ENCODE measurements at regions not wholly inside any gene's neighbourhood (a gene's known extent, or its start where the extent isn't known, plus 50 kb on each side); places are given as distances from the start of the nearest gene placed in this dataset.

GRCh38 chr1:57530206-57530910 lies 106.5 kb upstream of the DAB1 start:
- Histone ChIP-seq H3K79me2 (ENCODE audit: control insufficient read depth, insufficient read depth, low read length) (no peaks in the 10 kb centered on the region), H3K36me3 (ENCODE audit: control insufficient read depth, insufficient read depth, low read length) (no peaks in the 10 kb centered on the region), H3K9ac (ENCODE audit: insufficient read depth, low read length) (no peak overlapping the region), H3K27me3 (ENCODE audit: control insufficient read depth, insufficient read depth, low read length) (no peaks in the 10 kb centered on the region), H3K9me3 (ENCODE audit: control insufficient read depth, insufficient read depth, low read depth, low read length) (no peaks in the 10 kb centered on the region), H3K4me3 (replicated peaks in 1 of 4; ENCODE audit: control extremely low read depth in 1 of 4, insufficient read depth in 1 of 4, low read depth in 3 of 4, low read length in 4 of 4) (no peak overlapping the region), H3K4me1 (ENCODE audit: control insufficient read depth, extremely low read depth, insufficient read depth, low read length) (no peaks in the 10 kb centered on the region), H4K20me1 (ENCODE audit: control insufficient read depth, extremely low read depth, insufficient read depth, low read length) (no peaks in the 10 kb centered on the region), H2AFZ (ENCODE audit: low read length) (no peak overlapping the region), H3K27ac (ENCODE audit: insufficient read depth, low read length) (no peak overlapping the region), H3K4me2 (ENCODE audit: extremely low read depth, insufficient read depth, low read length) (no peak overlapping the region)
- no peak for TF ChIP-seq CTCF (conservative IDR thresholded peaks at IDR 0.05 in 1 of 2, IDR thresholded peaks at IDR 0.05 in 1 of 2; ENCODE audit: low read depth in 1 of 2, low read length in 2 of 2)
- no peak for TF ChIP-seq EZH2 (IDR thresholded peaks at IDR 0.05; ENCODE audit: low read length, missing control alignments)
- DNase-seq (ENCODE audit: low read depth in 2 of 2), result no peak

GRCh38 chr1:57522575-57522974 lies 98.7 kb upstream of the DAB1 start:
- Histone ChIP-seq H4K20me1 (ENCODE audit: control insufficient read depth, extremely low read depth, insufficient read depth, low read length) (no peaks in the 10 kb centered on the region), H3K4me1 (ENCODE audit: control insufficient read depth, extremely low read depth, insufficient read depth, low read length) (no peaks in the 10 kb centered on the region), H3K4me2 (ENCODE audit: extremely low read depth, insufficient read depth, low read length) (no peak overlapping the region), H3K9ac (ENCODE audit: insufficient read depth, low read length) (no peak overlapping the region), H3K79me2 (ENCODE audit: control insufficient read depth, insufficient read depth, low read length) (no peaks in the 10 kb centered on the region), H2AFZ (ENCODE audit: low read length) (no peak overlapping the region), H3K9me3 (ENCODE audit: control insufficient read depth, insufficient read depth, low read depth, low read length) (no peaks in the 10 kb centered on the region), H3K27ac (ENCODE audit: insufficient read depth, low read length) (no peak overlapping the region), H3K27me3 (ENCODE audit: control insufficient read depth, insufficient read depth, low read length) (no peaks in the 10 kb centered on the region), H3K36me3 (ENCODE audit: control insufficient read depth, insufficient read depth, low read length) (no peaks in the 10 kb centered on the region), H3K4me3 (replicated peaks in 1 of 4; ENCODE audit: control extremely low read depth in 1 of 4, insufficient read depth in 1 of 4, low read depth in 3 of 4, low read length in 4 of 4) (no peak overlapping the region)
- TF ChIP-seq EZH2 (IDR thresholded peaks at IDR 0.05; ENCODE audit: low read length, missing control alignments), result no peak
- no peak for DNase-seq (ENCODE audit: low read depth in 2 of 2)

DNA sequence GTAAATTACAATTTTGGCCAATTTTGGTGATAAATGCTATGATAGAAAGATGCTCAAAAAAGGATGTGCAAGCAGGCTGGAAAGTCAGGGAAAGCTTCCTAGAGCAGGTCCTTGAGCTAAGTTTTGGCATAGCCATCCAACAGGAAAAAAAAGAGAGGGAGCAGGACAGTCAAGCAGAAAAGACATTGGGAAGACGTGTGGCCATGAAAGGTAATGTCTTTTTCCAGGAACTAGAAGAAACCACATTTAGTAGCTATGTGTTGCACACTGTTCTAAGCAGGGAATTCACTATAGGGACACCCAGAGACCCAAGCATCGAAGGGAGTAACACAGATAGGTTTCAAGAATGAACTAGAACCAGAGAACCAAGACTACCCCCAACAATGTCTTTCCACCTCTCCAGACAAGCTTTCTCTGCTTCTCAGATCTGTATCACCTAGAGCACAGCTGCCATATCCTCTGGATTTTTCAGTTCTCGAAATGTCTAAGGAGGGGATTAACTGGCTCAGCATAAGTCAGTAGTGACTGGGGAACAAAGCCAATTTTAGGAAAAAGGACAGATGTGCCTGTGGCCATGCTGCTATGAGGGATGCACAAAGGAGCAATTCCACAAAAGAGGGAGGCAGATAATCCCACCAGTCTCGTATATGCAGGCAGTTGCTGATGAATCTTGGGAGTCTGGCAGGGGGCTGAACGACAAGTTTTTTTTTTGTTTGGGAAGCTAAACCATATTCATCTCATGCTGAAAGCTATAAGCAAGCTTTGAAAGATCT lies 97.1 kb upstream of the DAB1 start:
- H4K20me1 ChIP-seq (ENCODE audit: control insufficient read depth, extremely low read depth, insufficient read depth, low read length), result no peaks in the 10 kb centered on the region
- no peak overlapping the region for H3K9ac ChIP-seq (ENCODE audit: insufficient read depth, low read length)
- no peak overlapping the region for H3K4me3 ChIP-seq (replicated peaks in 1 of 4; ENCODE audit: control extremely low read depth in 1 of 4, insufficient read depth in 1 of 4, low read depth in 3 of 4, low read length in 4 of 4)
- H3K4me1 ChIP-seq (ENCODE audit: control insufficient read depth, extremely low read depth, insufficient read depth, low read length), result no peaks in the 10 kb centered on the region
- no peaks in the 10 kb centered on the region for H3K9me3 ChIP-seq (ENCODE audit: control insufficient read depth, insufficient read depth, low read depth, low read length)
- no peaks in the 10 kb centered on the region for H3K27me3 ChIP-seq (ENCODE audit: control insufficient read depth, insufficient read depth, low read length)
- H2AFZ ChIP-seq (ENCODE audit: low read length), result no peak overlapping the region
- H3K36me3 ChIP-seq (ENCODE audit: control insufficient read depth, insufficient read depth, low read length), result no peaks in the 10 kb centered on the region
- TF ChIP-seq CTCF (conservative IDR thresholded peaks at IDR 0.05 in 1 of 2, IDR thresholded peaks at IDR 0.05 in 1 of 2; ENCODE audit: low read depth in 1 of 2, low read length in 2 of 2) (no peak), EZH2 (IDR thresholded peaks at IDR 0.05; ENCODE audit: low read length, missing control alignments) (no peak)
- H3K27ac ChIP-seq (ENCODE audit: insufficient read depth, low read length), result no peak overlapping the region
- DNase-seq (ENCODE audit: low read depth in 2 of 2), result no peak
- no peaks in the 10 kb centered on the region for H3K79me2 ChIP-seq (ENCODE audit: control insufficient read depth, insufficient read depth, low read length)
- H3K4me2 ChIP-seq (ENCODE audit: extremely low read depth, insufficient read depth, low read length), result no peak overlapping the region
